Neural cell (in vitro differentiated cells): ENCODE measurements at regions not wholly inside any gene's neighbourhood (a gene's known extent, or its start where the extent isn't known, plus 50 kb on each side); places are given as distances from the start of the nearest gene placed in this dataset.

Experiments
- H2AFZ ChIP-seq: fragments of 200-600, 300-800 bp; sonication (generic), shearing (Covaris generic); 2 replicates; pipeline ENCODE4 v1.6.0; 2014; ENCODE audit warnings: low read depth, mild to moderate bottlenecking, antibody characterized with exemption, low read length, moderate library complexity
- H3F3A ChIP-seq: fragments of 200-600 bp; shearing (Covaris generic); 2 replicates; pipeline ENCODE4 v1.6.1; 2016; ENCODE audit warnings: mild to moderate bottlenecking, moderate library complexity, mixed read lengths, antibody characterized with exemption, low read length; ENCODE audit not compliant: insufficient read depth, poor library complexity, severe bottlenecking
- H3K27ac ChIP-seq: fragments of 200-600, 300-800 bp; sonication (generic), shearing (Covaris generic); 2 replicates; pipeline ENCODE4 v1.5.1; 2014; ENCODE audit warnings: mild to moderate bottlenecking, low read length, moderate library complexity
- H3K27me3 ChIP-seq: fragments of 300-800, 200-600 bp; sonication (generic), shearing (Covaris generic); 2 replicates; pipeline ENCODE4 v1.6.0; 2014; ENCODE audit warnings: mild to moderate bottlenecking, low read depth, low read length, moderate library complexity; ENCODE audit not compliant: insufficient read depth
- H3K36me3 ChIP-seq: fragments of 300-800, 200-600 bp; sonication (generic), shearing (Covaris generic); 2 replicates; pipeline ENCODE4 v1.5.1; 2014; ENCODE audit warnings: mild to moderate bottlenecking, antibody characterized with exemption, low read length, moderate library complexity; ENCODE audit not compliant: insufficient read depth
- H3K4me2 ChIP-seq: fragments of 300-800, 200-600 bp; sonication (generic), shearing (Covaris generic); 2 replicates; pipeline ENCODE4 v1.6.0; 2014; ENCODE audit warnings: mild to moderate bottlenecking, low read length
- H3K4me3 ChIP-seq: fragments of 300-800, 200-600 bp; sonication (generic), shearing (Covaris generic); 2 replicates; pipeline ENCODE4 v1.5.1; 2014; ENCODE audit warnings: mild to moderate bottlenecking, low read length, moderate library complexity
- H3K79me2 ChIP-seq: fragments of 200-600 bp; shearing (Covaris generic); replicated peaks from 2 replicates; pipeline ENCODE4 v1.6.0; 2014; ENCODE audit warnings: mild to moderate bottlenecking, low read length, moderate library complexity; ENCODE audit not compliant: insufficient read depth
- H3K9ac ChIP-seq: fragments of 300-800, 200-600 bp; sonication (generic), shearing (Covaris generic); 2 replicates; pipeline ENCODE4 v1.6.1; 2016; ENCODE audit warnings: mild to moderate bottlenecking, low read length, mixed read lengths
- H3K9me2 ChIP-seq: fragments of 200-600 bp; shearing (Covaris generic); 2 replicates; pipeline ENCODE4 v1.6.1; 2016; ENCODE audit warnings: mild to moderate bottlenecking, low read length, mixed read lengths; ENCODE audit not compliant: insufficient read depth
- H3K9me3 ChIP-seq: fragments of 200-600, 300-800 bp; sonication (generic), shearing (Covaris generic); 2 replicates; pipeline ENCODE4 v1.6.1; 2016; ENCODE audit warnings: mild to moderate bottlenecking, mixed run types, low read length, moderate library complexity, mixed read lengths
- H4K20me1 ChIP-seq: fragments of 200-600 bp; shearing (Covaris generic); 2 replicates; pipeline ENCODE4 v1.6.1; 2016; ENCODE audit warnings: mild to moderate bottlenecking, mixed run types; ENCODE audit not compliant: insufficient read depth
- EZH2 ChIP-seq: fragments of 200-600, 300-800 bp; shearing (Covaris generic), sonication (generic); IDR thresholded peaks from 2 replicates; pipeline ENCODE4 v1.6.1; 2014; ENCODE audit warnings: antibody characterized with exemption, low read length, borderline replicate concordance, mild to moderate bottlenecking; ENCODE audit not compliant: insufficient read depth, poor library complexity, severe bottlenecking
- MXI1 ChIP-seq: fragments of 450-650 bp; conservative IDR thresholded peaks from 2 replicates; pipeline ENCODE4 v1.6.1; 2014; ENCODE audit warnings: antibody characterized with exemption, mild to moderate bottlenecking; ENCODE audit not compliant: poor library complexity, severe bottlenecking
- POLR2AphosphoS5 ChIP-seq: IDR thresholded peaks from 2 replicates; pipeline ENCODE4 v1.6.1; 2012
- RAD21 ChIP-seq: fragments of 450-650 bp; conservative IDR thresholded peaks from 2 replicates; pipeline ENCODE4 v1.6.1; 2014; ENCODE audit warnings: antibody characterized with exemption, mild to moderate bottlenecking, moderate library complexity
- SMC3 ChIP-seq: fragments of 450-650 bp; conservative IDR thresholded peaks from 2 replicates; pipeline ENCODE4 v1.6.1; 2014; ENCODE audit warnings: antibody characterized with exemption, mild to moderate bottlenecking, moderate library complexity; ENCODE audit not compliant: poor library complexity
- TF ChIP-seq, protein P1 (sequence below): IDR thresholded peaks from 2 replicates; pipeline ENCODE4 v1.6.1; 2012; ENCODE audit warnings: borderline replicate concordance
- TF ChIP-seq, protein P2 (sequence below): fragments of 450-650 bp; IDR thresholded peaks from 2 replicates; pipeline ENCODE4 v1.5.1; 2014; ENCODE audit warnings: antibody characterized with exemption, mild to moderate bottlenecking, moderate library complexity; ENCODE audit not compliant: poor library complexity, severe bottlenecking

DNA sequence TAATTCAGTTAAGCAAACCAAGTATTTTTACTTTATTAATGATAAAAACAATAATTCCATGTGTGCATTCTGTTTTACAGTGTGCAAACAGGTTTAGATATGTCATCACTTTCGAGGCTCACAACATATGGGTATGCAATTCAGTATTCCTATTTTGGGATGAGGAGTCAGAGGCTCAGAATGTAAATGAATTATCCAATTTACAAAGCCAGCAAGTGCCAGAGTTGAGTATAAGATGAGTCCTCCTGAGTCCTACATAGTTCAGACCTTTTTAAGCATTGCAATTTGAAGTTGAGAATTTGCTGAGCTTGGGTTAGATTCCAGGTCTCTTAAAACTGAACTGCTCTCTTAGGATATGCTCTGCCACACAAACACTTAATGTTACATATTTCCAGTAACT lies 424.2 kb upstream of the ROBO2 start (continued):
- TF ChIP-seq MXI1 (no peak), EZH2 (no peak)

DNA sequence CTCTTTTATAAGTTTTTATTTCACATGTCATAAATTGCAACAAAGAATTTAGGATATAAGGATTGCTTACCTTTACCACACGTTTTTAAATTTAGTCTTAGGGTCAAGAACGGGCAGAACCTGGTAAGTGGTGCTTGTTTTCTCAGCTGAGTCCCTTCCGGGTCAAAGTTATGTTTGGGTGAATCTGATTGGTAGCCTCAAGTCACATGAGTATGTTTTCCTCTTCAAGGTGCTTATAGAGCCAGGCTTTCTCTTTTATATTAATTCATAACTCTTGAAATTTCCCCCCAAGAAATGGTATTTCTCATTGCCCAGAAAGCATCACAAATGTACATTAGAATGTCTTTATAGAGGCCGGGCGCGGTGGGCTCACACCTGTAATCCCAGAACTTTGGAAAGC lies 415.7 kb upstream of the ROBO2 start:
- H3F3A ChIP-seq = no peaks in the 10 kb centered on the region
- no peak overlapping the region for H3K4me3 ChIP-seq
- no peaks in the 10 kb centered on the region for H3K79me2 ChIP-seq
- no peaks in the 10 kb centered on the region for H3K27me3 ChIP-seq
- no peaks in the 10 kb centered on the region for H4K20me1 ChIP-seq
- H3K4me2 ChIP-seq = no peak overlapping the region
- no peaks in the 10 kb centered on the region for H3K36me3 ChIP-seq
- no peaks in the 10 kb centered on the region for H3K9me3 ChIP-seq
- H2AFZ ChIP-seq = no peak overlapping the region
- TF ChIP-seq, protein P1, sequence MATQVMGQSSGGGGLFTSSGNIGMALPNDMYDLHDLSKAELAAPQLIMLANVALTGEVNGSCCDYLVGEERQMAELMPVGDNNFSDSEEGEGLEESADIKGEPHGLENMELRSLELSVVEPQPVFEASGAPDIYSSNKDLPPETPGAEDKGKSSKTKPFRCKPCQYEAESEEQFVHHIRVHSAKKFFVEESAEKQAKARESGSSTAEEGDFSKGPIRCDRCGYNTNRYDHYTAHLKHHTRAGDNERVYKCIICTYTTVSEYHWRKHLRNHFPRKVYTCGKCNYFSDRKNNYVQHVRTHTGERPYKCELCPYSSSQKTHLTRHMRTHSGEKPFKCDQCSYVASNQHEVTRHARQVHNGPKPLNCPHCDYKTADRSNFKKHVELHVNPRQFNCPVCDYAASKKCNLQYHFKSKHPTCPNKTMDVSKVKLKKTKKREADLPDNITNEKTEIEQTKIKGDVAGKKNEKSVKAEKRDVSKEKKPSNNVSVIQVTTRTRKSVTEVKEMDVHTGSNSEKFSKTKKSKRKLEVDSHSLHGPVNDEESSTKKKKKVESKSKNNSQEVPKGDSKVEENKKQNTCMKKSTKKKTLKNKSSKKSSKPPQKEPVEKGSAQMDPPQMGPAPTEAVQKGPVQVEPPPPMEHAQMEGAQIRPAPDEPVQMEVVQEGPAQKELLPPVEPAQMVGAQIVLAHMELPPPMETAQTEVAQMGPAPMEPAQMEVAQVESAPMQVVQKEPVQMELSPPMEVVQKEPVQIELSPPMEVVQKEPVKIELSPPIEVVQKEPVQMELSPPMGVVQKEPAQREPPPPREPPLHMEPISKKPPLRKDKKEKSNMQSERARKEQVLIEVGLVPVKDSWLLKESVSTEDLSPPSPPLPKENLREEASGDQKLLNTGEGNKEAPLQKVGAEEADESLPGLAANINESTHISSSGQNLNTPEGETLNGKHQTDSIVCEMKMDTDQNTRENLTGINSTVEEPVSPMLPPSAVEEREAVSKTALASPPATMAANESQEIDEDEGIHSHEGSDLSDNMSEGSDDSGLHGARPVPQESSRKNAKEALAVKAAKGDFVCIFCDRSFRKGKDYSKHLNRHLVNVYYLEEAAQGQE = no peak
- TF ChIP-seq RAD21 = no peak
- TF ChIP-seq MXI1 = no peak
- TF ChIP-seq EZH2 = no peak
- no peak overlapping the region for H3K9ac ChIP-seq
- no peaks in the 10 kb centered on the region for H3K9me2 ChIP-seq
- no peak overlapping the region for H3K27ac ChIP-seq

DNA sequence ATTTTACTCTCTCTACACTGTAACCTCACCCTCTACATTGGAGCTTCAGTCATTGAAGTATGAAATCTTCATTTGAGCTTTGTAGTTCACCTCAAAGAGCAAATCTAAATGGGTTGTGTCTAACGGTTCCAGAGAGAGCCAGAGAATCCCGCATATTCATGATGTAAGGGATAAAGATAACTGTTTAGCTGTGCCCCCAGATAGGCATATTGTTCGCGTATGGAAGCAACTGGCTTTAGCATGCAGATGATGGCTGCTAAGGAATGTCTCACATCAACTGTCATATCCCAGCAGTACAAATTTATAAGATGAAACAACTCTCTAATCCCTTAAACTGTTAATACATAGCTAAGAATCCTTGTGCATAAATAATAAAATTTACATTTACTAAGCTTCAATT lies 412.7 kb upstream of the ROBO2 start:
- no peak overlapping the region for H3K9ac ChIP-seq

More for the DNA sequence above, 412.7 kb upstream of the ROBO2 start:
- Histone ChIP-seq H2AFZ (no peak overlapping the region), H3K27me3 (no peaks in the 10 kb centered on the region), H3K9me2 (no peaks in the 10 kb centered on the region), H3K36me3 (no peaks in the 10 kb centered on the region), H3K9me3 (no peaks in the 10 kb centered on the region), H3K4me3 (no peak overlapping the region), H3F3A (no peaks in the 10 kb centered on the region), H3K79me2 (no peaks in the 10 kb centered on the region), H3K27ac (no peak overlapping the region), H4K20me1 (no peaks in the 10 kb centered on the region), H3K4me2 (no peak overlapping the region)
- TF ChIP-seq EZH2 (no peak), RAD21 (no peak), SMC3 (no peak), POLR2AphosphoS5 (no peak)
- TF ChIP-seq, protein P2, sequence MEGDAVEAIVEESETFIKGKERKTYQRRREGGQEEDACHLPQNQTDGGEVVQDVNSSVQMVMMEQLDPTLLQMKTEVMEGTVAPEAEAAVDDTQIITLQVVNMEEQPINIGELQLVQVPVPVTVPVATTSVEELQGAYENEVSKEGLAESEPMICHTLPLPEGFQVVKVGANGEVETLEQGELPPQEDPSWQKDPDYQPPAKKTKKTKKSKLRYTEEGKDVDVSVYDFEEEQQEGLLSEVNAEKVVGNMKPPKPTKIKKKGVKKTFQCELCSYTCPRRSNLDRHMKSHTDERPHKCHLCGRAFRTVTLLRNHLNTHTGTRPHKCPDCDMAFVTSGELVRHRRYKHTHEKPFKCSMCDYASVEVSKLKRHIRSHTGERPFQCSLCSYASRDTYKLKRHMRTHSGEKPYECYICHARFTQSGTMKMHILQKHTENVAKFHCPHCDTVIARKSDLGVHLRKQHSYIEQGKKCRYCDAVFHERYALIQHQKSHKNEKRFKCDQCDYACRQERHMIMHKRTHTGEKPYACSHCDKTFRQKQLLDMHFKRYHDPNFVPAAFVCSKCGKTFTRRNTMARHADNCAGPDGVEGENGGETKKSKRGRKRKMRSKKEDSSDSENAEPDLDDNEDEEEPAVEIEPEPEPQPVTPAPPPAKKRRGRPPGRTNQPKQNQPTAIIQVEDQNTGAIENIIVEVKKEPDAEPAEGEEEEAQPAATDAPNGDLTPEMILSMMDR = no peak
